GM10248 (cell line): ENCODE measurements at regions not wholly inside any gene's neighbourhood (a gene's known extent, or its start where the extent isn't known, plus 50 kb on each side); places are given as distances from the start of the nearest gene placed in this dataset.

ENCODE experiments used
- CTCF ChIA-PET: fragments of 300-600 bp; sonication (Branson Sonifier 250); formaldehyde crosslinking; extraction: SDS; loops from one replicate; lab custom pipeline; 2021; ENCODE audit warnings: antibody characterized with exemption; lab: Yijun Ruan, JAX
- POLR2A ChIA-PET: fragments of 350-650 bp; sonication (Branson Sonifier 250); formaldehyde crosslinking; extraction: SDS; loops from one replicate; lab custom pipeline; 2020; ENCODE audit warnings: antibody characterized with exemption; lab: Yijun Ruan, JAX
- DNase-seq: peaks from one replicate; pipeline ENCODE4 v3.0.0; 2012; ENCODE audit errors: extremely low spot score
- CTCF ChIP-seq: IDR thresholded peaks from 2 replicates; pipeline ENCODE4 v1.5.1; 2012; ENCODE audit warnings: mild to moderate bottlenecking, low read depth; ENCODE audit errors: extremely low read depth, missing control alignments, control extremely low read depth

DNA sequence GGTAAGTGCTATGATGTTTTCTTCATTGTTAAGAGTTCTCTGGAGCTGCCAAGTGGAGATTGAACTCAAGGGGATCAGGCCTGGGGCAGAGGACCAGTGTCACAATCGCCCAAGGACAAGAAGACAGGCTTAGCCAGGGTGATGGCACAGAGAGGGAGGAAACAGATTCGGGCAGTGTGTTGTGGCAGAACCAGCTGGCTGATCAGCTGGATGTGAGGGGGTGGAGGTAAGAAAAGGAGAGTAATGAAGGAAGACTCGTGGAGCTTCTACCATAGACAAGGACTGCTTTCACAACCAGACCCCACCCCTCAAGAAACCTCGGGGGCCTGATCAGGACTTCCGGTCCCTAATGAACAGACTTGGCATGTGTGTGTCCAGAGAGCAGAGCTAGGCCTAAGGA is 60.9 kb upstream of the LINGO1 start:
- DNase-seq = no peak
- TF ChIP-seq CTCF = no peak
- POLR2A ChIA-PET = no interaction called here
- CTCF ChIA-PET = no interaction called here

DNA sequence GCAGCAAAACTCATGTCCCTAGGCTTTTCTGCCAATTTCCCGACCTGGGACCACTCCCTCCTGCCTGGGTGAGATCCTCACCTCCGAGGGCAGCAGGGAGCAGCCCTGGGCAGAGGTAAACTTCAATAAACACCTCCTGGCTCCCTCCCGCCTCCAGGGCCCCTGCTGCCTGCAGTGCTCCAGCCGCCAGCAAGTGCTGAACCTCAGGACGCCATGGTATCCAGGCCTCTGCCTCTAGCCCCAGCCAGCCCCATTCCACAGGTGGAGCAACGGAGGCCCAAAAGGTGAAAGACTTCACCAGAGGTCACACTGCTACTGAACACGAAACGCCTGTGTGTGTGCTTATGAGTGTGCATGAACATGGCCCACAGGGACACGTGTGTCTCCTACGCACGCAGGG is 59.9 kb upstream of the LINGO1 start:
- ChIA-PET CTCF (no interaction called here), POLR2A (no interaction called here)
- DNase-seq = no peak
- TF ChIP-seq CTCF = no peak

DNA sequence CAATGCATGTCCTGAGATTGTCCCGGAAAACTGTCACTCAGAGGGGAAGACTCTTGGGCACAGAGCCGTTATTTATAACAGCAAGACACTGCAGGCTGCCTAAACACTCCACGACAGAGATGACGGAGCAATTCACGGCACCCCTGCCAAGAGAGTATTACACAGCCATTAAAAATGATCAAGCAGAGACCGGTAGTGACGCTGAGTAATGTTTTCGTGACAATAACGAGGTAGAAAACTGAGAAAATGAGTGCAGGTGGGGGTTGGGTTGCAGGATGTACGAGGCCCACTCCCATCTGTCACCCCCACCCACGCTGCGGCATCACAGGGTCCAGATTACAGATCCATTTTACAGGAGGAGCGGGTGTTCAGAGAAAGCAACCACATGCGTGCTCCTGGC is 58.9 kb upstream of the LINGO1 start:
- POLR2A ChIA-PET = no interaction called here
- no peak for DNase-seq
- no peak for TF ChIP-seq CTCF
- CTCF ChIA-PET = no interaction called here

GRCh38 chr15:77689821-77690220 is 57.1 kb upstream of the LINGO1 start:
- CTCF ChIA-PET = no interaction called here
- TF ChIP-seq CTCF = no peak
- POLR2A ChIA-PET = no interaction called here
- no peak for DNase-seq

- DNase-seq = no peak
- POLR2A ChIA-PET = no interaction called here
- no peak for TF ChIP-seq CTCF
- CTCF ChIA-PET = no interaction called here
These were observed 56.0 kb upstream of the LINGO1 start for GRCh38 chr15:77688693-77689092.

DNA sequence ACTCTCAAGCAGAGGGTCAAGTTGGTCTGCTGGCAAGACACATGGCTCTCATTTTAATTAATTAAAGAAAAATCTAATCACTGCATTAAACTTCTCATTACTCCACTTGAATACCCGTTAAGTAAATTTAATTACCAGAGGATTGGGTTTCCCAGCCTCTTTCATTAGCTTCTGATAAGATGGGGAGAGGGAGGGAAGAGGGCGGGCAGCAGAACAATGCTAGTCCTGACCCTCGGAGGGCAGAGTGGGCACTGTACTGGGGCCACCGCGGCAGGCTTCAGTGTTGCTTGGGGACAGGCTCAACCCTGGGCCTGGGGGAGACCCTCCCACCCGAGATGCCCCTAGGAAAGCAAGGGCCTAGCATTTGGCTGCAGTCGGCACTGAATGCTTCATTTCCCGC is 55.6 kb upstream of the LINGO1 start:
- TF ChIP-seq CTCF = no peak
- DNase-seq = no peak
- CTCF ChIA-PET = no interaction called here
- POLR2A ChIA-PET = no interaction called here
